Right lobe of liver (tissue), 4 donors: ENCODE measurements at regions not wholly inside any gene's neighbourhood (a gene's known extent, or its start where the extent isn't known, plus 50 kb on each side); places are given as distances from the start of the nearest gene placed in this dataset.

ENCODE experiments used
- POLR2A ChIP-seq: fragments of 450-650 bp; IDR thresholded peaks from one replicate; pipeline ENCODE4 v1.6.1; 2017; ENCODE audit warnings: antibody characterized with exemption, mild to moderate bottlenecking
- TF ChIP-seq, protein P1 (sequence below), 4 donors: fragments of 200-600 bp in 3 of 4; fragments of 450-650 bp in 1 of 4; IDR thresholded peaks; one replicate each; pipeline versions ENCODE4 v1.5.1 to v1.8.0; 2016 to 2022; ENCODE audit warnings: antibody characterized with exemption in 4 of 4, mild to moderate bottlenecking in 2 of 4
- donor health status: DM: no; HTN: no; CAD: no.
- donor health status: DM: no; HTN: no; CAD: no.
- donor health status: DM: no; HTN: yes; CAD: no.

DNA sequence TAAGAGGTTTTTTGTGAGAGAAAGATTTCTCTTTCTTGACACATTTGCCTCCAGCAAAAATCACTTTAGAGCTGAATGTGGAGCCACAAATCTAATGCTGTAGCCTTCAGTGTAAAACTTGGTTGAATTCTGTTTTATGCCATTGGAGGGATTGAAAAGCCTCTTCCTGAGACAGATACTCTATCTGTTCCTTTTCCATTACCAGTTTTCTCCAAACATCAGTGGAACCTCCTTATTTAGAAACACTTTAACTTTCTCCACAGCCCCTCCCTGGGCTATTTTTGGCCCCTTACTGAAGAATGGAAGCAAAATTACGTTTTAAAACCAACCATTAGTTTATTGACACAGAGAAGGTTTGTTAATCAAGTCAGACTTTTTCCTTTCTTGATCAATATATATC is 155.3 kb downstream of the PJA2 start:
- no peak for TF ChIP-seq POLR2A
- TF ChIP-seq, protein P1, sequence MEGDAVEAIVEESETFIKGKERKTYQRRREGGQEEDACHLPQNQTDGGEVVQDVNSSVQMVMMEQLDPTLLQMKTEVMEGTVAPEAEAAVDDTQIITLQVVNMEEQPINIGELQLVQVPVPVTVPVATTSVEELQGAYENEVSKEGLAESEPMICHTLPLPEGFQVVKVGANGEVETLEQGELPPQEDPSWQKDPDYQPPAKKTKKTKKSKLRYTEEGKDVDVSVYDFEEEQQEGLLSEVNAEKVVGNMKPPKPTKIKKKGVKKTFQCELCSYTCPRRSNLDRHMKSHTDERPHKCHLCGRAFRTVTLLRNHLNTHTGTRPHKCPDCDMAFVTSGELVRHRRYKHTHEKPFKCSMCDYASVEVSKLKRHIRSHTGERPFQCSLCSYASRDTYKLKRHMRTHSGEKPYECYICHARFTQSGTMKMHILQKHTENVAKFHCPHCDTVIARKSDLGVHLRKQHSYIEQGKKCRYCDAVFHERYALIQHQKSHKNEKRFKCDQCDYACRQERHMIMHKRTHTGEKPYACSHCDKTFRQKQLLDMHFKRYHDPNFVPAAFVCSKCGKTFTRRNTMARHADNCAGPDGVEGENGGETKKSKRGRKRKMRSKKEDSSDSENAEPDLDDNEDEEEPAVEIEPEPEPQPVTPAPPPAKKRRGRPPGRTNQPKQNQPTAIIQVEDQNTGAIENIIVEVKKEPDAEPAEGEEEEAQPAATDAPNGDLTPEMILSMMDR (IDR thresholded peaks at IDR 0.05), result no peak
